B cell (primary cell): ENCODE measurements at regions not wholly inside any gene's neighbourhood (a gene's known extent, or its start where the extent isn't known, plus 50 kb on each side); places are given as distances from the start of the nearest gene placed in this dataset.

Experiments used
- ATAC-seq: fragments of 200-7000 bp; cut with Tn5 transposase; one replicate; pipeline ENCODE4 v1.10.0; 2021; ENCODE audit warnings: low read depth, mild to moderate bottlenecking, moderate number of reproducible peaks, moderate library complexity
- CTCF ChIA-PET: fragments of 350-600 bp; sonication (Branson Sonifier 250); formaldehyde crosslinking; loops from one replicate; lab custom pipeline; 2021; ENCODE audit warnings: antibody characterized with exemption, inconsistent platforms; lab: Charles Lee
- POLR2A ChIA-PET: fragments of 350-600 bp; sonication (Branson Sonifier 250); formaldehyde crosslinking; loops from one replicate; lab custom pipeline; 2021; ENCODE audit warnings: antibody characterized with exemption; lab: Charles Lee
- DNase-seq: peaks from one replicate; pipeline ENCODE4 v3.0.0; 2013
- H2AFZ ChIP-seq: 2 replicates; pipeline ENCODE4 v1.6.1; 2012; ENCODE audit warnings: mild to moderate bottlenecking, low read depth, low read length; ENCODE audit not compliant: insufficient read depth, poor library complexity, severe bottlenecking
- H3K27ac ChIP-seq, 2 donors: 1 replicate in 1 of 2; 2 replicates in 1 of 2; pipeline ENCODE4 v1.5.1; 2012 to 2013; ENCODE audit warnings: low read length in 2 of 2, mild to moderate bottlenecking in 2 of 2, moderate library complexity in 1 of 2
- H3K27me3 ChIP-seq, 4 experiments: fragments of 200-600 bp in 1 of 4; sonication (generic) in 1 of 4; replicated peaks in 1 of 4; 1 replicate in 2 of 4; 2 replicates in 2 of 4; pipeline versions ENCODE4 v1.6.1 to v1.7.0; 2013 to 2016; ENCODE audit warnings: low read length in 3 of 4, mild to moderate bottlenecking in 2 of 4, mixed read lengths in 1 of 4, moderate library complexity in 1 of 4; ENCODE audit not compliant: insufficient read depth in 4 of 4, control insufficient read depth in 3 of 4; ENCODE audit errors: control extremely low read depth in 1 of 4
- H3K36me3 ChIP-seq, 2 experiments: replicated peaks in 1 of 2; 1 replicate in 1 of 2; 2 replicates in 1 of 2; pipeline versions ENCODE4 v1.6.1 to v1.7.1; 2013; ENCODE audit warnings: low read length in 1 of 2; ENCODE audit not compliant: insufficient read depth in 2 of 2, control insufficient read depth in 1 of 2; ENCODE audit errors: control extremely low read depth in 1 of 2, extremely low read depth in 1 of 2
- H3K4me1 ChIP-seq, 2 donors: fragments of 200-600 bp in 1 of 2; sonication (generic) in 1 of 2; 1 replicate in 1 of 2; 2 replicates in 1 of 2; pipeline versions ENCODE4 v1.5.1 to v1.6.1; 2013 to 2017; ENCODE audit warnings: low read length in 2 of 2; ENCODE audit not compliant: control insufficient read depth in 2 of 2, insufficient read depth in 2 of 2
- H3K4me2 ChIP-seq: replicated peaks from 2 replicates; pipeline ENCODE3; 2012; ENCODE audit warnings: mild to moderate bottlenecking, low read depth, low read length; ENCODE audit not compliant: poor library complexity, severe bottlenecking
- H3K4me3 ChIP-seq, 5 experiments: fragments of 200-600 bp in 1 of 5; sonication (generic) in 1 of 5; 1 replicate in 3 of 5; 2 replicates in 2 of 5; pipeline versions ENCODE4 v1.5.1 to v1.7.0; 2011 to 2016; ENCODE audit warnings: low read length in 4 of 5, mild to moderate bottlenecking in 4 of 5, low read depth in 2 of 5, control low read depth in 1 of 5, moderate library complexity in 1 of 5; ENCODE audit not compliant: insufficient read depth in 1 of 5; ENCODE audit errors: control extremely low read depth in 1 of 5, extremely low read depth in 1 of 5
- H3K79me2 ChIP-seq: fragments of 200-600 bp; sonication (generic); one replicate; pipeline ENCODE4 v1.6.0; 2016; ENCODE audit warnings: low read length; ENCODE audit not compliant: control insufficient read depth, insufficient read depth
- H3K9ac ChIP-seq: fragments of 200-600 bp; sonication (generic); 2 replicates; pipeline ENCODE4 v1.6.1; 2017; ENCODE audit warnings: mild to moderate bottlenecking, low read length, moderate library complexity
- H3K9me3 ChIP-seq, 3 donors: one replicate each; pipeline versions ENCODE4 v1.6.1 to v1.7.1; 2013; ENCODE audit warnings: low read length in 2 of 3; ENCODE audit not compliant: control insufficient read depth in 2 of 3, insufficient read depth in 1 of 3; ENCODE audit errors: control extremely low read depth in 1 of 3
- H4K20me1 ChIP-seq: 2 replicates; pipeline ENCODE4 v1.6.0; 2012; ENCODE audit warnings: mild to moderate bottlenecking, low read length; ENCODE audit not compliant: insufficient read depth, control insufficient read depth, poor library complexity, severe bottlenecking
- H3K27ac Mint-ChIP-seq: one replicate; pipeline ENCODE4 v1.8.0; 2021; ENCODE audit warnings: mixed read lengths
- H3K27me3 Mint-ChIP-seq: one replicate; pipeline ENCODE4 v1.8.0; 2021; ENCODE audit warnings: mixed read lengths
- H3K4me1 Mint-ChIP-seq: one replicate; pipeline ENCODE4 v1.8.0; 2021; ENCODE audit warnings: mixed read lengths
- H3K4me3 Mint-ChIP-seq: one replicate; pipeline ENCODE4 v1.8.0; 2021; ENCODE audit warnings: mixed read lengths
- H3K9me3 Mint-ChIP-seq: one replicate; pipeline ENCODE4 v1.8.0; 2022; ENCODE audit warnings: mixed read lengths; ENCODE audit not compliant: insufficient read depth
- CTCF ChIP-seq: fragments of 200-600 bp; IDR thresholded peaks from one replicate; pipeline ENCODE4 v1.8.0; 2022; ENCODE audit warnings: antibody characterized with exemption, mild to moderate bottlenecking
- EZH2 ChIP-seq: IDR thresholded peaks from 2 replicates; pipeline ENCODE4 v1.6.1; 2012; ENCODE audit warnings: borderline replicate concordance, low read depth, mild to moderate bottlenecking, moderate library complexity, low read length; ENCODE audit not compliant: insufficient read depth, poor library complexity, severe bottlenecking
- WGBS: methylation state at CpG from one replicate; pipeline ENCODE4 v1.1.5; 2013; ENCODE audit warnings: missing lambda C conversion rate; ENCODE audit not compliant: insufficient coverage; 5-methylcytosine and 5-hydroxymethylcytosine counted together
- intact Hi-C: fragments of 100-400 bp; cut with micrococcal nuclease; formaldehyde crosslinking; loops from one replicate; pipeline ENCODE4 v1.10.0; 2022

GRCh38 chr2:77602771-77603170, 80.6 kb upstream of the LRRTM4 start:
- H2AFZ ChIP-seq: no peak overlapping the region
- no peaks in the 10 kb centered on the region for H4K20me1 ChIP-seq
- no peaks in the 10 kb centered on the region for H3K9me3 Mint-ChIP-seq
- TF ChIP-seq CTCF (no peak), EZH2 (no peak)
- CTCF ChIA-PET: no interaction called here
- no peak overlapping the region for H3K27ac Mint-ChIP-seq
- H3K4me3 ChIP-seq: no peak overlapping the region
- H3K27ac ChIP-seq: no peak overlapping the region
- no peak overlapping the region for H3K4me2 ChIP-seq
- no peak for ATAC-seq
- POLR2A ChIA-PET: no interaction called here
- H3K27me3 Mint-ChIP-seq: no peaks in the 10 kb centered on the region
- no peak overlapping the region for H3K4me3 Mint-ChIP-seq
- WGBS: no CpG with 5 or more reads among the region's 1 CpG
- H3K4me1 Mint-ChIP-seq: no peaks in the 10 kb centered on the region
- H3K27me3 ChIP-seq: no peaks in the 10 kb centered on the region
- H3K4me1 ChIP-seq: no peaks in the 10 kb centered on the region
- no peak overlapping the region for H3K9ac ChIP-seq
- no peaks in the 10 kb centered on the region for H3K79me2 ChIP-seq
- DNase-seq: no peak
- no peaks in the 10 kb centered on the region for H3K9me3 ChIP-seq
- intact Hi-C loops: no loop called here
- H3K36me3 ChIP-seq: no peaks in the 10 kb centered on the region

DNA sequence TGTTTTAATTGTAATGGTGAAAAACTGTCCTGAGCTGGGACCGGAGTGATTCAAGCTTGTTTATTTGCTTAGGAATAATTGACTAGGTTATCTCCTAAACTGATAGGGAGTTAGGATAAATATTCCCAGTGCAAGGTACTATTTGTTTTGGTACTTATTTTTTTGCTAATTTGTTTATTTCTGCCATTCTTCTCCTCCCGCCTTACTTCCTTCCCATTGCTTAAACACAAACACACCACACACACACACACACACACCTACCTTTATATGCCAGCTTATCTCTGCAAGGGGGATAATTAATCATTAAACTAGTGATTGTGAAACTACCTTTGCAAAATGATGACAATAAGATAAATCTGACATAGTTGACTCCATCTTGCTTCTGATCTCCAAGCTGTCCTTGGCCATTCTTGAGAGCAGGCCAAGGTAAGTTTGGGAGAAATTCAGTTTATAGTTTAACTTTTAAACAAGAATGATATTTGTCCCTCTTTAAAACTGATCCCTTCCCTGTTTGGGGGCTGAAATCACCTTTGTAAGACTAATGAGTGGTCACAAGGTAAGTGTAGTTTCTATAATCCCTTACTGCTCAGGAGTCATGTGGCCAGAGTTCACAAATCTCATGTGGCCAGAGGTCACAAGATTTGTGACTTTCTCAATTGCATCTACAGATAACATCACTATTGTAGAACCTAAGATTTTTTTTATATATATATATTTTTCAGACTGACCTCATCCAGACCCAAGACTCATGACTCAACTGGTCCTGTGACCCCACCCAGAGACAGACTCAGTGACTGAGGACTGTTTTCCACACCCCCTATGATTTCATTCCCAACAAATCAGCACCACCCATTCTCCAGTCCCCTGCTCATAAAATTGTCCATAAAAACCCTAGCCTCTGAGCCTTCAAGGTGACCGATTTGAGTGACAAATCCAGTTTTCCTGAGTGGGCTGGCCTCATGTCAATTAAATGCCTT, 83.1 kb upstream of the LRRTM4 start:
- DNase-seq (no peak), ATAC-seq (no peak)
- Histone ChIP-seq H3K36me3 (no peaks in the 10 kb centered on the region), H3K27me3 (no peaks in the 10 kb centered on the region), H4K20me1 (no peaks in the 10 kb centered on the region), H3K4me3 (no peak overlapping the region), H3K4me1 (no peaks in the 10 kb centered on the region), H2AFZ (no peak overlapping the region), H3K4me2 (no peak overlapping the region), H3K9me3 (peaks cover 0 to 12% (median 2%) of the 10 kb centered on the region in 3 donors), H3K79me2 (no peaks in the 10 kb centered on the region), H3K27ac (no peak overlapping the region), H3K9ac (no peak overlapping the region)
- POLR2A ChIA-PET: no interaction called here
- Mint-ChIP-seq H3K9me3 (peaks cover 2% of the 10 kb centered on the region), H3K27me3 (no peaks in the 10 kb centered on the region), H3K27ac (no peak overlapping the region), H3K4me3 (no peak overlapping the region), H3K4me1 (no peaks in the 10 kb centered on the region)
- TF ChIP-seq CTCF (no peak), EZH2 (no peak)
- intact Hi-C loops: no loop called here
- CTCF ChIA-PET: no interaction called here
- 85% methylated on average over 2 of the region's 3 CpGs for WGBS
